PC-3 (cell line): ENCODE measurements at regions not wholly inside any gene's neighbourhood (a gene's known extent, or its start where the extent isn't known, plus 50 kb on each side); places are given as distances from the start of the nearest gene placed in this dataset.

Source experiments
- CTCF ChIP-seq: fragments of 300-600 bp; sonication (generic); conservative IDR thresholded peaks from 2 replicates; pipeline ENCODE4 v1.5.1; 2017; ENCODE audit warnings: antibody characterized with exemption, low read depth, mild to moderate bottlenecking, low read length
- EZH2 ChIP-seq: fragments of 300-600 bp; sonication (generic); IDR thresholded peaks from one replicate; pipeline ENCODE4 v1.6.1; 2017; ENCODE audit warnings: antibody characterized with exemption, mild to moderate bottlenecking, low read length; ENCODE audit not compliant: unreplicated experiment
- EZH2phosphoT487 ChIP-seq: fragments of 300-600 bp; sonication (generic); IDR thresholded peaks from 2 replicates; pipeline ENCODE4 v1.6.1; 2018; ENCODE audit warnings: mild to moderate bottlenecking, antibody characterized with exemption, low read length, borderline replicate concordance

- no peak for TF ChIP-seq CTCF
- no peak for TF ChIP-seq EZH2phosphoT487
- TF ChIP-seq EZH2, result no peak
Observed at GRCh38 chr4:62161446-62161845, 961.3 kb downstream of the ADGRL3 start.
